ENCODE measurements at regions not wholly inside any gene's neighbourhood (a gene's known extent, or its start where the extent isn't known, plus 50 kb on each side); places are given as distances from the start of the nearest gene placed in this dataset.

DNA sequence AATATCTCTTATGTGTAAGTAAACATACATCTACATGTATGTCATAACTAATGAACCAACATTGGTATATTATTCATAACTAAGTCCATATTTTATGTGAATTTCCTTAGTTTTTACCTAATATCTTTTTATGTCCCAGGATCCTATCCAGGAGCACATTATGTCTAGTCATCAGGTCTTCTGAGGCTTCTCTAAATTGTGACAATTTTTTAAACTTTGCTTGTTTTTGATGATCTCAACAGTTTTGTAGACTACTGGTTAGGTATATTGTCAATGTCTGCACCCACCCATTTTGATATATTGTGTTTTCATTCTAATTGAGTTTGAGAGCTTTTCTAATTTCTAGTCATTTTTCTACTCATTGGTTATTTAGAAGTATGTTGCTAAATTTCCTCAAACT is 288.2 kb upstream of the DIO3 start:
- Histone ChIP-seq H3K36me3 (ENCODE audit: control insufficient read depth, insufficient read depth, low read length) (no peaks in the 10 kb centered on the region), H3K4me3 (ENCODE audit: low read depth, low read length) (no peak overlapping the region), H3K9ac (ENCODE audit: low read depth, low read length) (no peak overlapping the region), H3K27me3 (ENCODE audit: control insufficient read depth, insufficient read depth, low read length) (no peaks in the 10 kb centered on the region), H3K9me3 (ENCODE audit: control insufficient read depth, insufficient read depth, low read length) (no peaks in the 10 kb centered on the region), H3K4me1 (ENCODE audit: control insufficient read depth, insufficient read depth, low read length) (no peaks in the 10 kb centered on the region)

DNA sequence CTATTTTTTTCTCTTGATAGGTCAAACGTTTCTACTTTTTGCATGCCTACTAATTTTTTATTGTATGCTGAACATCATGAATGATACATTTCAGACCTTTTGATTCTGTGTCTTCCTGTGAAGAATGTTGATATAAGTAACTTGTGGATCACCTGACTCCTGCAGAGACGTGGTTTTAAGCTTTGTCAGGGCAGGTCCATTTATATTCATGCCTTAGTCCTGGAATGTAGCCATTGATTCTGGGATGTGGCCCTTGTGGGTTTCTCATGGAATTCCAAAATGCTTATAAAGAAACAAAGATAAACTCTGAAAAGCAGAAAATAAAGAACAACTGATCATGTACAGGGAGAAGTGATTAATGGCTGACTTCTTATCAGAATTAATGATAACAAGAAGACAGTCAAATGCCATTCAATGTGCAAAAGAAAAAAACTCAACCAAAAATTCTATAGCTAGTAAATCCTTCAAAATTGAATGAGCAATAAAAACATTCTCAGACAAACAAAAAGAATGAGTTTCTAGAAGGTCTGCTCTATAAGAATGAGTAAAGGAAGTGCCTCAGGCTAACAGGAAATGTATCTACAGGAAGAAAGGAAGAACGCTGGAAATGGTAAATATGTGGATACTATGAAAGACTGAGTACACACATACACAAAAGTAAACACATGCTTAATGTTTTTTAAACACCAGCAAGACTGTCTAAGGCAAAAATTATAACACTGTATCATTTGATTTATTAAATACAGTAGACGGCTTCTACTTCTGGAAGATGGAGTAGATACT is 284.8 kb upstream of the DIO3 start:
- Histone ChIP-seq H3K27me3 (ENCODE audit: control insufficient read depth, insufficient read depth, low read length) (no peaks in the 10 kb centered on the region), H3K4me1 (ENCODE audit: control insufficient read depth, insufficient read depth, low read length) (no peaks in the 10 kb centered on the region), H3K4me3 (ENCODE audit: low read depth, low read length) (no peak overlapping the region), H3K9me3 (ENCODE audit: control insufficient read depth, insufficient read depth, low read length) (no peaks in the 10 kb centered on the region), H3K36me3 (ENCODE audit: control insufficient read depth, insufficient read depth, low read length) (no peaks in the 10 kb centered on the region), H3K9ac (ENCODE audit: low read depth, low read length) (no peak overlapping the region)

GRCh38 chr14:101282418-101282817 is 278.9 kb upstream of the DIO3 start:
- H3K27me3 ChIP-seq (ENCODE audit: control insufficient read depth, insufficient read depth, low read length), result no peaks in the 10 kb centered on the region
- no peaks in the 10 kb centered on the region for H3K9me3 ChIP-seq (ENCODE audit: control insufficient read depth, insufficient read depth, low read length)
- no peaks in the 10 kb centered on the region for H3K36me3 ChIP-seq (ENCODE audit: control insufficient read depth, insufficient read depth, low read length)
- H3K4me1 ChIP-seq (ENCODE audit: control insufficient read depth, insufficient read depth, low read length), result no peaks in the 10 kb centered on the region
- no peak overlapping the region for H3K4me3 ChIP-seq (ENCODE audit: low read depth, low read length)
- no peak overlapping the region for H3K9ac ChIP-seq (ENCODE audit: low read depth, low read length)

DNA sequence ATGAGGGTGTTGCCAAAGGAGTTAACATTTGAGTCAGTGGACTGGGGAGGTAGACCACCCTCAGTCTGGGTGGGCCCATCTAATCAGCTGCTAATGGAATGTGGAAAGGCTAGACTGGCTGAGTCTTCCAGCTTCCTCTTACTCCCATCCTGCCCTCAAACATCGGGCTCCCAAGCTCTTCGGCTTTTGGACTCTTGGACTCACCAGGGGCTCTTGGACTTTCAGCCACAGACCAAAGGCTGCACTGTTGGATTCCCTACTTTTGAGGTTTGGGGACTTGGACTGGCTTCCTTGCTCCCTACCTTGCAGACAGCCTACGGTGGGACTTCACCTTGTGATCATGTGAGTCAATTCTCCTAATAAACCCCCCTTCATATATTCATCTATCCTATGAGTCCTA is 276.6 kb upstream of the DIO3 start:
- no peaks in the 10 kb centered on the region for H3K27me3 ChIP-seq (ENCODE audit: control insufficient read depth, insufficient read depth, low read length)
- H3K9me3 ChIP-seq (ENCODE audit: control insufficient read depth, insufficient read depth, low read length), result no peaks in the 10 kb centered on the region
- no peak overlapping the region for H3K9ac ChIP-seq (ENCODE audit: low read depth, low read length)
- H3K36me3 ChIP-seq (ENCODE audit: control insufficient read depth, insufficient read depth, low read length), result no peaks in the 10 kb centered on the region
- H3K4me1 ChIP-seq (ENCODE audit: control insufficient read depth, insufficient read depth, low read length), result no peaks in the 10 kb centered on the region
- no peak overlapping the region for H3K4me3 ChIP-seq (ENCODE audit: low read depth, low read length)

DNA sequence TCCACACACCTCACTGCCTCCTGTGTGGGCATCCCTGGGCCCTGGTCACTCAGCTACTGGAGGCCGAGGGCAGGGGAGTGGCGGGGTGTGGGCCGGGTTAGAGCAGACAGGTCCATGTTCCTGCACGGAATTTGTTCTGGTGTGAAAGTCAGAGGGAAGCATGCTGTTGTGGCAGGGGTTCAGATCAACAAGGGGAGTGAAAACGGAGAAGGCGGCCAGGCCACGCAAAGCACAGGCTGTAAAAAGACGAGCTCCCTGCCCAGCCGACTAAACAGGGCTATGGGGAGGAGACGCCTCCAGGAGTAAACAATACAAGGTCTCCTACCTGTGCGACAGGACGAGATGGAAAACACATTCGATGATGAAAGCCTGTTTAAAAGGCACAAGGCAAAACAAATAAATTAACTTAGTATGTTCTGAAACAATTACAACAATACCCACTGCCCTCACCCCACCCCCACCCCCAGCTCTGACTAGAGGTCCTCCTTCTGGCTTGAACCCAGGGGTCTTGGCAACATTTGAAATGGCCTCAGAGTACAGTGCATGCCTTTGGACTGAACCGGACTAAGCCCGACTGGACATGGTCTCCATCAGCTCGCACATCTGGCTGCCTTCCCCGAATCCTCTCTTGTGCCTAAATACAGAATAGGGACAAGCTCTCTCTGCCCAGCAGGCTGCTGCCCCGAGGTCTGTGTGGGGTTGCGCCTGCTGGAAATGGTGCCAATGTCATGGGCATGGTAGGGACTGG is 274.9 kb upstream of the DIO3 start:
- no peaks in the 10 kb centered on the region for H3K27me3 ChIP-seq (ENCODE audit: control insufficient read depth, insufficient read depth, low read length)
- no peaks in the 10 kb centered on the region for H3K9me3 ChIP-seq (ENCODE audit: control insufficient read depth, insufficient read depth, low read length)
- no peak overlapping the region for H3K9ac ChIP-seq (ENCODE audit: low read depth, low read length)
- H3K4me1 ChIP-seq (ENCODE audit: control insufficient read depth, insufficient read depth, low read length), result no peaks in the 10 kb centered on the region
- no peak overlapping the region for H3K4me3 ChIP-seq (ENCODE audit: low read depth, low read length)
- no peaks in the 10 kb centered on the region for H3K36me3 ChIP-seq (ENCODE audit: control insufficient read depth, insufficient read depth, low read length)

DNA sequence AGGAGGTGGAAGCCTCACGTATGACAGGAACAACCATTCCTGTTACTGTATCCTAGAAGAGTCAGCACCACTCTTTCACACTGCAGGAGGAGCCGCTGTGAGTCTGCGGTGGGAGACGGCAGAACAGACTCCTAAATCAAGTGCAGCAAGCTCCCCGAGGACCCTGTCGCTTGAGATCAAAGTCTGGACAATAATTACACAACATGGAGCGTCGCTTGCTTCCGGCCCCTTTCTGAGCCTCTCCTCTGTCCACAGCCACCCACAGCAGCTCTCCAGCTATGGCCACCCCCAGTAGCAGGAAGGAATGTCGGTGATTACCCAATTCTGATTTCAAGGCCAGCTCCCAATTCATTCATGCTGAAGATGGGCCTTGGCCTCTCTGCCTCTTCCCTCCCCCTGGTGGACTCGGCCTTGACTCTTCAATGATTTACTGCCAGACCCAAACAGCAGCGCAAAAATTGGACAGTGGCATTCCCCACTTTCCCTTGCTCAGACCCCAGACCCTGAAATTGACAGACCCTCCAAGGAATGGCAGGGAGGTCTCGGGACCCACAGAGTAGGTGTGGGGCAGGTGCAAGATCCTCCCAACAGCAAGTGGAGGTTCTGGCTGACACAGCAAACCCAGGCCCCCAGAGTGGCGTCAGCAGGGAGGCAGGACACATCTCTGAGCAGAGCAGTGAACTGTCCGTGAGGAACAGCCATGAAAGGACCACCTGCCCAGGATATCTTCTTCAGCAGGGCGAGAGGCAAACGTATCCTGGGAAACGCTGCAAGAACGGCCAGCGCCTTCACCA is 272.7 kb upstream of the DIO3 start:
- Histone ChIP-seq H3K4me3 (ENCODE audit: low read depth, low read length) (no peak overlapping the region), H3K36me3 (ENCODE audit: control insufficient read depth, insufficient read depth, low read length) (no peaks in the 10 kb centered on the region), H3K9me3 (ENCODE audit: control insufficient read depth, insufficient read depth, low read length) (no peaks in the 10 kb centered on the region), H3K27me3 (ENCODE audit: control insufficient read depth, insufficient read depth, low read length) (no peaks in the 10 kb centered on the region), H3K9ac (ENCODE audit: low read depth, low read length) (no peak overlapping the region), H3K4me1 (ENCODE audit: control insufficient read depth, insufficient read depth, low read length) (no peaks in the 10 kb centered on the region)

GRCh38 chr14:101289230-101289690 is 272.0 kb upstream of the DIO3 start:
- H3K36me3 ChIP-seq (ENCODE audit: control insufficient read depth, insufficient read depth, low read length), result no peaks in the 10 kb centered on the region
- H3K4me3 ChIP-seq (ENCODE audit: low read depth, low read length), result no peak overlapping the region
- H3K9ac ChIP-seq (ENCODE audit: low read depth, low read length), result no peak overlapping the region
- no peaks in the 10 kb centered on the region for H3K9me3 ChIP-seq (ENCODE audit: control insufficient read depth, insufficient read depth, low read length)
- H3K4me1 ChIP-seq (ENCODE audit: control insufficient read depth, insufficient read depth, low read length), result peaks cover 2% of the 10 kb centered on the region
- no peaks in the 10 kb centered on the region for H3K27me3 ChIP-seq (ENCODE audit: control insufficient read depth, insufficient read depth, low read length)

DNA sequence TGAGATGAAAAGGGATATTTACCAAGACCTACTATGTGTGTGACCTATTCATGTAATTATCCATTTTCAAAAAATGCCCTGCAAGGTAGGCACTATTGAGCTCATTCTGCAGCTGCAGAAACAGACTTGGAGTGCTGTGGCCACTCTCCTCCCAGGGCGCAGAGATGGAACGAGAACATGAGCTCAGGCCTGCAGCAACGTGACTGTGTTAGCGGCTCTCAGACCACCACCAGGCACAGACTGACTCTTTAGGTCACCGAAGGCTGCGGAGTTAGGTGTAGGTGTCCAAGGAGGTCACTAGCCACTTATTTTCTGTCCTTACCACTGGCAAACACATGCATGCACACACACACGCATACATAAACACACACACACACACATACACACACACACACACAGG is 271.4 kb upstream of the DIO3 start:
- Histone ChIP-seq H3K9me3 (ENCODE audit: control insufficient read depth, insufficient read depth, low read length) (no peaks in the 10 kb centered on the region), H3K9ac (ENCODE audit: low read depth, low read length) (no peak overlapping the region), H3K4me3 (ENCODE audit: low read depth, low read length) (no peak overlapping the region), H3K4me1 (ENCODE audit: control insufficient read depth, insufficient read depth, low read length) (peaks cover 2% of the 10 kb centered on the region), H3K27me3 (ENCODE audit: control insufficient read depth, insufficient read depth, low read length) (no peaks in the 10 kb centered on the region), H3K36me3 (ENCODE audit: control insufficient read depth, insufficient read depth, low read length) (no peaks in the 10 kb centered on the region)

GRCh38 chr14:101290611-101291010 is 270.7 kb upstream of the DIO3 start:
- Histone ChIP-seq H3K9me3 (ENCODE audit: control insufficient read depth, insufficient read depth, low read length) (peaks cover 5% of the 10 kb centered on the region), H3K36me3 (ENCODE audit: control insufficient read depth, insufficient read depth, low read length) (no peaks in the 10 kb centered on the region), H3K4me1 (ENCODE audit: control insufficient read depth, insufficient read depth, low read length) (peaks cover 2% of the 10 kb centered on the region), H3K9ac (ENCODE audit: low read depth, low read length) (no peak overlapping the region), H3K27me3 (ENCODE audit: control insufficient read depth, insufficient read depth, low read length) (no peaks in the 10 kb centered on the region), H3K4me3 (ENCODE audit: low read depth, low read length) (no peak overlapping the region)

GRCh38 chr14:101291390-101291789 is 269.9 kb upstream of the DIO3 start:
- no peaks in the 10 kb centered on the region for H3K36me3 ChIP-seq (ENCODE audit: control insufficient read depth, insufficient read depth, low read length)
- H3K9me3 ChIP-seq (ENCODE audit: control insufficient read depth, insufficient read depth, low read length), result peaks cover 6% of the 10 kb centered on the region
- no peak overlapping the region for H3K4me3 ChIP-seq (ENCODE audit: low read depth, low read length)
- H3K9ac ChIP-seq (ENCODE audit: low read depth, low read length), result no peak overlapping the region
- no peaks in the 10 kb centered on the region for H3K27me3 ChIP-seq (ENCODE audit: control insufficient read depth, insufficient read depth, low read length)
- peaks cover 2% of the 10 kb centered on the region for H3K4me1 ChIP-seq (ENCODE audit: control insufficient read depth, insufficient read depth, low read length)

GRCh38 chr14:101292448-101292847 is 268.8 kb upstream of the DIO3 start:
- Histone ChIP-seq H3K4me3 (ENCODE audit: low read depth, low read length) (no peak overlapping the region), H3K9ac (ENCODE audit: low read depth, low read length) (no peak overlapping the region), H3K9me3 (ENCODE audit: control insufficient read depth, insufficient read depth, low read length) (peaks cover 6% of the 10 kb centered on the region), H3K4me1 (ENCODE audit: control insufficient read depth, insufficient read depth, low read length) (peaks cover 2% of the 10 kb centered on the region), H3K27me3 (ENCODE audit: control insufficient read depth, insufficient read depth, low read length) (no peaks in the 10 kb centered on the region), H3K36me3 (ENCODE audit: control insufficient read depth, insufficient read depth, low read length) (no peaks in the 10 kb centered on the region)

All from iPS-15b (cell line).